ENCODE measurements at regions not wholly inside any gene's neighbourhood (a gene's known extent, or its start where the extent isn't known, plus 50 kb on each side); places are given as distances from the start of the nearest gene placed in this dataset.

GRCh38 chr20:24060851-24061590 is 72.4 kb upstream of the GGTLC1 start:
- no peak for DNase-seq (ENCODE audit: low read depth in 2 of 2)

- DNase-seq (ENCODE audit: low read depth in 2 of 2) = no peak
These were observed 70.6 kb upstream of the GGTLC1 start for GRCh38 chr20:24059174-24059573.

GRCh38 chr20:24056491-24056890 is 67.9 kb upstream of the GGTLC1 start:
- DNase-seq (ENCODE audit: low read depth in 2 of 2) = no peak

- DNase-seq (ENCODE audit: low read depth in 2 of 2) = no peak
These were observed 64.2 kb upstream of the GGTLC1 start for GRCh38 chr20:24052599-24053275.

- no peak for DNase-seq (ENCODE audit: low read depth in 2 of 2)
These were observed 62.6 kb upstream of the GGTLC1 start for GRCh38 chr20:24051160-24051559.

GRCh38 chr20:24050119-24050518 is 61.5 kb upstream of the GGTLC1 start:
- DNase-seq (ENCODE audit: low read depth in 2 of 2) = no peak

GRCh38 chr20:24049081-24049480 is 60.5 kb upstream of the GGTLC1 start:
- no peak for DNase-seq (ENCODE audit: low read depth in 2 of 2)

GRCh38 chr20:24048024-24048611 is 59.5 kb upstream of the GGTLC1 start:
- no peak for DNase-seq (ENCODE audit: low read depth in 2 of 2)

- no peak for DNase-seq (ENCODE audit: low read depth in 2 of 2)
These were observed 58.3 kb upstream of the GGTLC1 start for GRCh38 chr20:24046888-24047287.

- DNase-seq (ENCODE audit: low read depth in 2 of 2) = no peak
These were observed 57.2 kb upstream of the GGTLC1 start for GRCh38 chr20:24045621-24046318.

- no peak for DNase-seq (ENCODE audit: low read depth in 2 of 2)
These were observed 54.7 kb upstream of the GGTLC1 start for GRCh38 chr20:24043294-24043693.

- DNase-seq (ENCODE audit: low read depth in 2 of 2) = no peak
These were observed 54.1 kb upstream of the GGTLC1 start for GRCh38 chr20:24042646-24043045.

- DNase-seq (ENCODE audit: low read depth in 2 of 2) = no peak
These were observed 52.4 kb upstream of the GGTLC1 start for GRCh38 chr20:24040896-24041459.

GRCh38 chr20:24039196-24039595 is 50.6 kb upstream of the GGTLC1 start:
- DNase-seq (ENCODE audit: low read depth in 2 of 2) = no peak

All from stimulated activated CD8-positive, alpha-beta memory T cell treated with anti-CD3 and anti-CD28 coated beads, Interleukin-7, amount 100 ng/mL, for 1 hour (primary cell).